ENCODE measurements at regions not wholly inside any gene's neighbourhood (a gene's known extent, or its start where the extent isn't known, plus 50 kb on each side); places are given as distances from the start of the nearest gene placed in this dataset.

GRCh38 chr4:151564321-151564720, 155.3 kb downstream of the FHIP1A start:
- TF ChIP-seq CTCF (IDR thresholded peaks at IDR 0.05) = no peak
- no peak for TF ChIP-seq POLR2A (IDR thresholded peaks at IDR 0.05)
- H3K9me3 ChIP-seq = no peaks in the 10 kb centered on the region
- DNase-seq = no peak
- no peaks in the 10 kb centered on the region for H3K27me3 ChIP-seq
- H3K4me3 ChIP-seq = no peak overlapping the region
- no peaks in the 10 kb centered on the region for H3K36me3 ChIP-seq
- intact Hi-C loops (cut with DNase I; ENCODE audit: low total_unique reads) = no loop called here
- H3K27ac ChIP-seq = no peak overlapping the region
- no peaks in the 10 kb centered on the region for H3K4me1 ChIP-seq

GRCh38 chr4:151565583-151565982, 156.6 kb downstream of the FHIP1A start:
- Histone ChIP-seq H3K9me3 (no peaks in the 10 kb centered on the region), H3K36me3 (no peaks in the 10 kb centered on the region), H3K27me3 (no peaks in the 10 kb centered on the region), H3K27ac (no peak overlapping the region), H3K4me1 (no peaks in the 10 kb centered on the region), H3K4me3 (no peak overlapping the region)
- intact Hi-C loops (cut with DNase I; ENCODE audit: low total_unique reads) = no loop called here
- no peak for TF ChIP-seq POLR2A (IDR thresholded peaks at IDR 0.05)
- TF ChIP-seq CTCF (IDR thresholded peaks at IDR 0.05) = no peak
- no peak for DNase-seq

- TF ChIP-seq CTCF (IDR thresholded peaks at IDR 0.05) (no peak), POLR2A (IDR thresholded peaks at IDR 0.05) (no peak)
- Histone ChIP-seq H3K4me3 (no peak overlapping the region), H3K36me3 (no peaks in the 10 kb centered on the region), H3K27ac (no peak overlapping the region), H3K27me3 (no peaks in the 10 kb centered on the region), H3K4me1 (no peaks in the 10 kb centered on the region), H3K9me3 (no peaks in the 10 kb centered on the region)
- intact Hi-C loops (cut with DNase I; ENCODE audit: low total_unique reads) = no loop called here
- DNase-seq = no peak
Observed at GRCh38 chr4:151566053-151566452, 157.1 kb downstream of the FHIP1A start.

GRCh38 chr4:151567056-151567455, 158.1 kb downstream of the FHIP1A start:
- Histone ChIP-seq H3K27me3 (no peaks in the 10 kb centered on the region), H3K4me1 (no peaks in the 10 kb centered on the region), H3K27ac (no peak overlapping the region), H3K36me3 (no peaks in the 10 kb centered on the region), H3K4me3 (no peak overlapping the region), H3K9me3 (no peaks in the 10 kb centered on the region)
- DNase-seq = no peak
- TF ChIP-seq CTCF (IDR thresholded peaks at IDR 0.05) = no peak
- TF ChIP-seq POLR2A (IDR thresholded peaks at IDR 0.05) = no peak
- intact Hi-C loops (cut with DNase I; ENCODE audit: low total_unique reads) = no loop called here

- Histone ChIP-seq H3K36me3 (no peaks in the 10 kb centered on the region), H3K9me3 (no peaks in the 10 kb centered on the region), H3K4me1 (no peaks in the 10 kb centered on the region), H3K4me3 (no peak overlapping the region), H3K27me3 (no peaks in the 10 kb centered on the region), H3K27ac (no peak overlapping the region)
- no peak for TF ChIP-seq POLR2A (IDR thresholded peaks at IDR 0.05)
- TF ChIP-seq CTCF (IDR thresholded peaks at IDR 0.05) = no peak
- intact Hi-C loops (cut with DNase I; ENCODE audit: low total_unique reads) = no loop called here
- DNase-seq = no peak
Observed at GRCh38 chr4:151568966-151569365, 160.0 kb downstream of the FHIP1A start.
